HUDEP-2 (cell line): ENCODE measurements at regions not wholly inside any gene's neighbourhood (a gene's known extent, or its start where the extent isn't known, plus 50 kb on each side); places are given as distances from the start of the nearest gene placed in this dataset.

Source experiments
- DNase-seq, 76 experiments: peaks; one replicate each; lab custom pipeline; 2025; ENCODE audit not compliant: unreplicated experiment in 76 of 76; lab: John Stamatoyannopoulos, UW

DNA sequence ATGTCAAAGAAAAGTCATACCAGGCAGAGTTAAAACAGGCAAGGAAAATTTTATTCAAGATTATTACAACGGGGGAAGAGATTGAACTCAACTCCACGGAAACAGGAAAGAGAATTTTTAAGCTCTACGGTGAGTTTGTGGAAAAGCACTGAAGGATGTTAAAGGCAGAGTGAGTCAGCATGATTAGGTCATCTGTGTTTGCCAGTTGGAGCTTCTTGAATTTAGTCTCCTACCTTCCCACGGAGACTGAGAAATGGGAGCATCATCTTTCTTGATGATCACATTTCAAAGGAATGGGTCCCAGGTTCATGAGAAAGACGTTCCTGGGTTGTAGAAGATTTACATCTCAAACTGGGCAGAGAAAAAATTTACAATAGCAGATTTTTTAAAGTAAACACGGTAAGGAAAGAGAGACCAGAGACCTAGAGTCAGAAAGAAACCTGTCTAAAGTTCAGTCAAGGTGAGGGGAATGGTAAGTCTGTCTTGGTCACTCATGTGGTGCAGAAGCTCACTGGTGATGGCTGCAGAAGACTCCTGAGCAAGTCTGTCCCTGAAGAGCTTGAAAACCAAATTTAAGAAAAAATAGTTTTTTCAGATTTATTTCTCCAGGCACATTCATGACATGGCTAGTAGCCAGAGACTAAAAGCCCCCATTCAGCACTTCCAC, 516.9 kb upstream of the LRRN3 start:
- no peak for DNase-seq

DNA sequence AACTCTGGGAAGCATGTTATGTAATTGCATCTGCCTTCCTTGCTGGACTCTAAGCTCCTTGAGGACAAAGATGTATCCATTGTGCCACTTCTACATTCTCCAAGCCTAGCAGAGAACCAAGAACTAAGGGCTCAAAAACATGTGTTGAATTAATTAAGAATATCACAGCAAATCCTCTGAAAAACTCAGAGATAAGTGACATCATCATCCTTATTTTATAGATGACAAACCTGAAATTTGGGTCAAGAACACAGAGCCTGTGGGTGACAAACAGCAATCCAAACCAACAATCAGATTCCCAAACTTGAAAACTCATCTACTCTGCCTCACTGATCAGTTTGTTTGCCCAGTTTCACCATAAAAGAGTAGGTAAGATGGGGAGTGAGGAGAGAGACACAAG, 503.6 kb upstream of the LRRN3 start:
- DNase-seq, result no peak

GRCh38 chr7:110590415-110590814, 500.5 kb upstream of the LRRN3 start:
- DNase-seq, result no peak

DNA sequence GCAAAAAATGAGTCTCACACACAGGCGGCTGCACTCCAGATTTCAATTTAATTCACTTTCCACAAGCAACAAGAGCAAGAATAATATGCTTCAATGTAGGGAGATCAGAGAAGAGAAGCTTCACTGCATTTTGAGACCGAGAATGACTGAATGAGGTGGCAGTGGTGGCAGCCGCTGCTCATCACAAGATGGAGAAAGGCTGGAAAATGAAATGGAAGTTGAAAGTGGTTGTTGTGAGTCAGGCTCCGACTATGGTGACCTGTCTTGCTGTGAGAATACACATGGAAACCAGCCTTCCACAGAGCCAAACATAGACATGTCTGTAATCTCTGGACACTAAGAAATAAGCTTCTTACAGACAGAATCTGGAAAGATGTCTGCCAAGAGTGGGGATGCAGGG, 499.6 kb upstream of the LRRN3 start:
- DNase-seq, result no peak

DNA sequence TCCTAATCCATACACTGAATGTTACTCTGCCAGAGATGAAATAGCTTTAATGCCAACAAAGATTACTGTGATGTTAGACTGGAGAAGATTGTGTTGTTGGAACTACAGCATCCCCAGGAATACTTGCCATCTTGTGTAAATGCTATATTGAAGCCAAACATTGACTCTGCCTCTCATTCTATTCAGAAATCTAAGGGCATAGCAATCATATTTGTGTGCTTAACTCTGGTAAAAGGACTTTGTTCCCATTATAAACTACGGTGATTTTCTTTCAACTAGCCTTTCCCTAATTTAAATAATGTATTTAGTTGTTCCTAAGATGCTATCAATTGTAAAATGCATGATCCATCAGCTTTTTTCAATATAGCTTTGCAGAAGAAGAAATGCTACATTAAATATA, 498.4 kb upstream of the LRRN3 start:
- no peak for DNase-seq

DNA sequence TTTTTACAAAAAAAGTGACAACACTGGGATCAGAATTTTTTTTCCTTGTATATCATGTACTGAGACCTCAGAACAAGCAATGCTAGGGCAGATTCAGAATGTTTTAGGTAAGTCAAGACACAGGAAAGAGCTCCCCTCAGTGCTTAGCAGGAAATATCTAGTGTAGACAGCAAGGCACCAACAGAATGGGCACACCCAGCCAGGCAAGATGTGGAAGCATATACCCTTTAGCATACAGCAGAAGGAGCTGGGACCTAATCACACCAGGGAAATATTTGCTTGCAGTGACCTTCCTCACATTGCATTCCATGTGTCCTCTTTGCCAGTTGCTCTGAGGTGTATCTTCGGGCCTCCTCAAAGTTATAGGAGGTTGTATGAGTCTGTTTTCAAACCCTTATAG, 497.6 kb upstream of the LRRN3 start:
- DNase-seq, result no peak

GRCh38 chr7:110595694-110596093, 495.2 kb upstream of the LRRN3 start:
- no peak for DNase-seq

- no peak for DNase-seq
These were observed 490.0 kb upstream of the LRRN3 start for GRCh38 chr7:110600956-110601355.

- DNase-seq, result no peak
These were observed 489.2 kb upstream of the LRRN3 start for GRCh38 chr7:110601710-110602109.

DNA sequence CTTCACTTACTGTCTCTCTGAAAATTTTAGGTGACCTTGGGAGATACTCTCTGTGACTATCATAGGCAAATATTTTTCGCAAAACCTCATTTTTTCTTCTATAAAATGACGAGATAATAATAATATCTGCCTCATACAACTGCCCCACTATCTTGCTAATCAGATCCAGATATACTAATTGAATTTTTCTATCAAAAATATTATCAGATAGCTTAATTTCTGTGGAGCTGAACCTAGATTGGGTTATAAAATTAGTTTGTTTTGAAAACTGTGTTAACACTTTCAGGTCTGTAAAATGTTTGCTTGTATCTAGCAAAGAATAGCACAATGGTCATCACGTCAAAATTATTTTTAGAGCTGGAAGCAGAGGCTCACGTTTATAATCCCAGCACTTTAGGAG, 486.7 kb upstream of the LRRN3 start:
- no peak for DNase-seq

DNA sequence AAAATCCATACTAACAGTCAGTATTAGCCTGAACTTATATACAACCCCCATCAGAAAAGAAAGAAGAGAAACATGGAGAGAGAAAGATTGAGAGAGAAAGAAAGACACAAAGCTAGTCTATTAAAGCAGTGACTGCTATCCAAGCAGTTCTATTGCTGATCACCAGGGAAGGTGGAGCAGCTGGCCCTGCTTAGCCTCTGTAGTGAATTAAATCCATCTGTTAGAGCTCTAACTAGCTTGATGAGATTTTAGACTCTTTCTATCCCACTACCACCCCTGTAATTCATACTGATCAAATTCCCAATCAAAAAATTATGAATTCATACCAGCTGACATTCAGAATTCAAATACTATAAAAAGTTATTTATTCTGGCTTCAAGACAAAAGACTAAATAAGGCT, 486.0 kb upstream of the LRRN3 start:
- DNase-seq, result no peak

DNA sequence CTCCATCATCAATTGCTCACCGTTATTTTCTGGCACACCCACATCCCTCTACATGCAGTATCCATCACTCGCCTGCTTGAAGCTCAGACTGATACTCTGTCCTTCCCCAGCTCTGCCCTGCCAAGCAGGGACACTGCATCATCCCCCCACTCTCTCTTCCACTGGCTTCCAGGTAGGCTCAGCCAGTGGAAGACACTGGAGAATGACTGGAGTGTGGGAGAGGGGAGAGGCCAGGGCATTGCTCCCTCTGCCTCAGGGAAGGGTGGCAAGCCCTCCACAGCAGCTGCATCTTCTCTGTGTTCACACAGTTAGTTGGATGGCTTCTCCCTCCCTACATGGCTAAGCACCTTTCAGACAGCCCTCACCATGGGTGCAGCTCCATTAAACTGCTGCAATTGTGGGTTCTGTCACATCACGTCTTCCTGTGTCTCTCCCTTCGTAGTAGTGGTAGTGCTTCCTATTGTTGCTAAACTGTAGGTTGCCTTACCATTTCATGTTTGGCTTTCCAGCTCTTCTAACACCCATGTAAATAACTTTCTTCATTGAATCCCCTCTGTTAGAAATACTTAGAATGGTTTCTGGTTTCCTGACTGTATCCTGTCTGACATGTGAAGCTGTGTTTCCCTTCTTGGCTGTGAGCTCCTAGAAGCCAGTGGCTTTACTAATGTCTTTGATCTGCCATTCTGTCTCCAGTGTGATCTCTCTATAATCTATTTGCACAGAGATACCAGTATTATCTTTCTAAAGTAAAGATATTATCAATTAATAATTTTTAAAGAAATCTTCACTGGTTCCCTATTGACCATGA, 483.7 kb upstream of the LRRN3 start:
- no peak for DNase-seq

GRCh38 chr7:110609336-110609735, 481.6 kb upstream of the LRRN3 start:
- DNase-seq, result no peak

- no peak for DNase-seq
These were observed 478.2 kb upstream of the LRRN3 start for GRCh38 chr7:110612680-110613079.
